ENCODE measurements at regions not wholly inside any gene's neighbourhood (a gene's known extent, or its start where the extent isn't known, plus 50 kb on each side); places are given as distances from the start of the nearest gene placed in this dataset.

- H3K36me3 ChIP-seq (replicated peaks in 1 of 2; ENCODE audit: control insufficient read depth in 1 of 2, insufficient read depth in 2 of 2, low read length in 1 of 2) = no peaks in the 10 kb centered on the region
These were observed 676.3 kb upstream of the BOD1L1 start for GRCh38 chr4:14303856-14304255.

More at GRCh38 chr4:14303856-14304255, 676.3 kb upstream of the BOD1L1 start:
- Histone ChIP-seq H3K4me1 (ENCODE audit: control insufficient read depth in 1 of 2, insufficient read depth in 2 of 2, low read depth in 1 of 2, low read length in 1 of 2) (no peaks in the 10 kb centered on the region), H3K79me2 (ENCODE audit: insufficient read depth) (no peaks in the 10 kb centered on the region), H3K4me2 (no peak overlapping the region), H3K27ac (ENCODE audit: low read depth in 2 of 2, low read length in 1 of 2) (no peak overlapping the region), H3K27me3 (ENCODE audit: insufficient read depth) (no peaks in the 10 kb centered on the region), H3K9me2 (no peaks in the 10 kb centered on the region), H3K4me3 (ENCODE audit: low read depth in 2 of 2, low read length in 1 of 2) (no peak overlapping the region), H3K9me3 (no peaks in the 10 kb centered on the region), H2AFZ (ENCODE audit: low read depth) (no peak overlapping the region), H3K9ac (no peak overlapping the region), H4K20me1 (ENCODE audit: insufficient read depth) (no peaks in the 10 kb centered on the region), H3F3A (replicated peaks; ENCODE audit: insufficient read depth) (no peaks in the 10 kb centered on the region)
- no peak for DNase-seq
- no peak for TF ChIP-seq YY1 (IDR thresholded peaks at IDR 0.05; ENCODE audit: low read depth)
- TF ChIP-seq NRF1 (IDR thresholded peaks at IDR 0.05; ENCODE audit: low read depth, low read length) = no peak
- TF ChIP-seq SIN3A (IDR thresholded peaks at IDR 0.05; ENCODE audit: borderline replicate concordance, low read depth, low read length) = no peak
- no peak for TF ChIP-seq RFX5 (IDR thresholded peaks at IDR 0.05; ENCODE audit: low read length)
- no peak for TF ChIP-seq SMC3 (IDR thresholded peaks at IDR 0.05; ENCODE audit: low read depth, low read length)
- no peak for TF ChIP-seq USF1 (IDR thresholded peaks at IDR 0.05; ENCODE audit: borderline replicate concordance, low read depth)
- no peak for TF ChIP-seq RXRA (IDR thresholded peaks at IDR 0.05; ENCODE audit: borderline replicate concordance, low read depth)
- TF ChIP-seq NFIC (IDR thresholded peaks at IDR 0.05; ENCODE audit: borderline replicate concordance) = no peak
- no peak for TF ChIP-seq FOXJ3 (CRISPR knock-in tag; IDR thresholded peaks at IDR 0.05)
- no peak for TF ChIP-seq FOXM1 (IDR thresholded peaks at IDR 0.05; ENCODE audit: low read depth)
- TF ChIP-seq EZH2phosphoT487 (IDR thresholded peaks at IDR 0.05; ENCODE audit: borderline replicate concordance, low read depth) = no peak
- no peak for TF ChIP-seq REST (IDR thresholded peaks at IDR 0.05; ENCODE audit: low read depth, low read length)
- TF ChIP-seq TCF12 (IDR thresholded peaks at IDR 0.05) = no peak
- no peak for TF ChIP-seq TAF1 (IDR thresholded peaks at IDR 0.05; ENCODE audit: borderline replicate concordance, low read depth, low read length)
- no peak for TF ChIP-seq GATA2 (CRISPR knock-in tag; IDR thresholded peaks at IDR 0.05)
- TF ChIP-seq MAX (IDR thresholded peaks at IDR 0.05; ENCODE audit: low read depth) = no peak
- no peak for TF ChIP-seq MXI1 (IDR thresholded peaks at IDR 0.05; ENCODE audit: low read depth, low read length)
- TF ChIP-seq PBX3 (IDR thresholded peaks at IDR 0.05) = no peak
- TF ChIP-seq FOSL2 (IDR thresholded peaks at IDR 0.05; ENCODE audit: borderline replicate concordance, low read depth) = no peak
- ChIA-PET POLR2A (no interaction called here), CTCF (no interaction called here)
- WGBS (ENCODE audit: low lambda C conversion rate) = 40% methylated on average over 3 of the region's 3 CpGs

Measured in SK-N-SH (cell line).